HepG2 (cell line): ENCODE measurements at regions not wholly inside any gene's neighbourhood (a gene's known extent, or its start where the extent isn't known, plus 50 kb on each side); places are given as distances from the start of the nearest gene placed in this dataset.

Experiments used
- ARID2 ChIP-seq: sonication (generic); formaldehyde crosslinking; IDR thresholded peaks from 2 replicates; pipeline ENCODE4 v1.8.1; 2022; ENCODE audit warnings: mild to moderate bottlenecking, missing genetic modification reagents, borderline replicate concordance
- CCAR2 ChIP-seq: fragments of 200-400 bp; formaldehyde crosslinking; optimal IDR thresholded peaks from 2 replicates; pipeline ENCODE3; 2018; ENCODE audit warnings: low read depth, mild to moderate bottlenecking, low read length, moderate library complexity
- ELF3 ChIP-seq: IDR thresholded peaks from 2 replicates; pipeline ENCODE4 v1.6.1; 2016; ENCODE audit warnings: missing genetic modification reagents, missing compliant biosample characterization
- GATAD1 ChIP-seq: IDR thresholded peaks from 2 replicates; pipeline ENCODE4 v1.6.1; 2016; ENCODE audit warnings: missing genetic modification reagents, missing compliant biosample characterization
- KAT8 ChIP-seq: IDR thresholded peaks from 2 replicates; pipeline ENCODE4 v1.6.1; 2016; ENCODE audit warnings: missing genetic modification reagents, missing compliant biosample characterization
- KDM3A ChIP-seq: IDR thresholded peaks from 2 replicates; pipeline ENCODE4 v1.6.1; 2018; ENCODE audit warnings: low read depth, missing compliant biosample characterization
- LCORL ChIP-seq, 2 experiments: fragments of 450-650 bp in 1 of 2; sonication (generic) in 1 of 2; formaldehyde crosslinking in 1 of 2; IDR thresholded peaks; 2 replicates each; pipeline versions ENCODE4 v1.5.0 to v1.6.1; 2017 to 2020; ENCODE audit warnings: antibody characterized with exemption in 1 of 2, missing genetic modification reagents in 1 of 2
- MIXL1 ChIP-seq: IDR thresholded peaks from 2 replicates; pipeline ENCODE4 v1.6.1; 2016
- NCOA2 ChIP-seq: sonication (generic); formaldehyde crosslinking; IDR thresholded peaks from 2 replicates; pipeline ENCODE4 v1.8.0; 2022; ENCODE audit warnings: inconsistent platforms
- NFYB ChIP-seq: sonication (generic); formaldehyde crosslinking; IDR thresholded peaks from 2 replicates; pipeline ENCODE4 v1.4.0; 2020; ENCODE audit warnings: missing genetic modification reagents
- PHF5A ChIP-seq: IDR thresholded peaks from one replicate; pipeline ENCODE4 v1.6.1; 2018; ENCODE audit warnings: low read depth, missing genetic modification reagents; ENCODE audit not compliant: unreplicated experiment
- RAD21 ChIP-seq: fragments of 450-650 bp; formaldehyde crosslinking; IDR thresholded peaks from 2 replicates; pipeline ENCODE4 v1.5.0; 2020; ENCODE audit warnings: mild to moderate bottlenecking
- SAP130 ChIP-seq: IDR thresholded peaks from 2 replicates; pipeline ENCODE4 v1.6.1; 2016; ENCODE audit warnings: low read depth
- THAP11 ChIP-seq: IDR thresholded peaks from 2 replicates; pipeline ENCODE4 v1.6.1; 2016; ENCODE audit warnings: missing biosample characterization, missing genetic modification reagents
- ZBTB21 ChIP-seq: sonication (generic); formaldehyde crosslinking; IDR thresholded peaks from 2 replicates; pipeline ENCODE4 v1.4.0; 2020; ENCODE audit warnings: missing genetic modification reagents
- ZMYM4 ChIP-seq: sonication (generic); formaldehyde crosslinking; IDR thresholded peaks from 2 replicates; pipeline ENCODE4 v1.8.1; 2023; ENCODE audit warnings: mild to moderate bottlenecking, missing genetic modification reagents
- ZNF3 ChIP-seq: IDR thresholded peaks from 2 replicates; pipeline ENCODE4 v1.7.0; 2017; ENCODE audit warnings: inconsistent platforms
- ZNF776 ChIP-seq: sonication (generic); formaldehyde crosslinking; IDR thresholded peaks from 2 replicates; pipeline ENCODE4 v1.4.0; 2020; ENCODE audit warnings: mild to moderate bottlenecking, missing genetic modification reagents
- TF ChIP-seq, protein P1 (sequence below): sonication (generic); formaldehyde crosslinking; IDR thresholded peaks from 2 replicates; pipeline ENCODE4 v1.4.0; 2020; ENCODE audit warnings: mild to moderate bottlenecking, missing genetic modification reagents
- TF ChIP-seq, protein P2 (sequence below): IDR thresholded peaks from 2 replicates; pipeline ENCODE4 v1.6.1; 2016; ENCODE audit warnings: missing compliant biosample characterization, missing genetic modification reagents, borderline replicate concordance
- TF ChIP-seq, protein P3 (sequence below): sonication (generic); formaldehyde crosslinking; conservative IDR thresholded peaks from 2 replicates; pipeline ENCODE4 v1.4.0; 2020; ENCODE audit warnings: mild to moderate bottlenecking, missing genetic modification reagents, moderate library complexity
- TF ChIP-seq, protein P4 (sequence below): sonication (generic); formaldehyde crosslinking; IDR thresholded peaks from 2 replicates; pipeline ENCODE4 v1.4.0; 2020; ENCODE audit warnings: missing genetic modification reagents, borderline replicate concordance

DNA sequence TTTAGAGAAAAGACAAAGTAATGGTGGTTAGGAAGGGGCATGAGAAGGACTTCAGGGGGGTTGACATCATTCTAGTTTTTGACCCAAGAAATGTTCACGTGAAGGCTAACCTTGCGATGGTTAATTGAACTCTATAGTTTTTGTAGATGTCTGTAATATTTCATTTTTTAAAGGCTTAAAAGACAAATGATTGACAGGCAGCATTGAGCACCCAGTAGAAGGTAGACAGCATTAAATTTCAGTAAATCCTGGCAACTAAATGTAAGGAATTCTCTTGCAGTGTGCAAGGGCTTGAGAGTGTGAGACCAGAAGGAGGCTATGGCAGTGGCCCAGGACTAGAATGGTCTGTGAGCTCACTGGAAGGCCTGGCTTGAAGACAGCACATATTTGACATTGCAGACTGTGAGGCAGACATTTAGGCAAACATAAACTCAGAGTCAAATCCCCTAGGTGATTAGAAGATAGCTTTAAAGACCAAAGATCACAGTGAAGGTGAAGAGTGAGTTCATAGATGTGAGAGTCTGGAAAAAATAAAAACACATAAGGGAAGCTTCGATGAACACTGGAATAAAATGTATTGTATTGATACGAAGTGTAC, 100.1 kb upstream of the MAP4K4 start (continued):
- 0 out of 2 replicates have a peak, but pooled peaks have one; percentile 35 for TF ChIP-seq ELF3 (CRISPR knock-in tag)
- TF ChIP-seq ZNF3 (CRISPR knock-in tag), result no peak
- no peak for TF ChIP-seq ARID2
- TF ChIP-seq NFYB (CRISPR knock-in tag), result no peak
- TF ChIP-seq PHF5A (CRISPR knock-in tag), result no peak
- no peak for TF ChIP-seq LCORL (IDR thresholded peaks at IDR 0.05)
- TF ChIP-seq LCORL (CRISPR knock-in tag; IDR thresholded peaks at IDR 0.05), result peak; percentile 72
- TF ChIP-seq KAT8, result peak; percentile 43; the same call in 1 of the 2 replicates
- 0 out of 2 replicates have a peak, but pooled peaks have one; percentile 13 for TF ChIP-seq THAP11
- TF ChIP-seq, protein P1, sequence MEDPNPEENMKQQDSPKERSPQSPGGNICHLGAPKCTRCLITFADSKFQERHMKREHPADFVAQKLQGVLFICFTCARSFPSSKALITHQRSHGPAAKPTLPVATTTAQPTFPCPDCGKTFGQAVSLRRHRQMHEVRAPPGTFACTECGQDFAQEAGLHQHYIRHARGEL (CRISPR knock-in tag), result no peak
- 0 out of 2 replicates have a peak, but pooled peaks have one; percentile 29 for TF ChIP-seq KDM3A
- TF ChIP-seq NCOA2 (CRISPR knock-in tag), result 0 out of 2 replicates have a peak, but pooled peaks have one; percentile 48
- TF ChIP-seq CCAR2, result no peak
- 0 out of 2 replicates have a peak, but pooled peaks have one; percentile 49 for TF ChIP-seq ZBTB21 (CRISPR knock-in tag)
- TF ChIP-seq, protein P2, sequence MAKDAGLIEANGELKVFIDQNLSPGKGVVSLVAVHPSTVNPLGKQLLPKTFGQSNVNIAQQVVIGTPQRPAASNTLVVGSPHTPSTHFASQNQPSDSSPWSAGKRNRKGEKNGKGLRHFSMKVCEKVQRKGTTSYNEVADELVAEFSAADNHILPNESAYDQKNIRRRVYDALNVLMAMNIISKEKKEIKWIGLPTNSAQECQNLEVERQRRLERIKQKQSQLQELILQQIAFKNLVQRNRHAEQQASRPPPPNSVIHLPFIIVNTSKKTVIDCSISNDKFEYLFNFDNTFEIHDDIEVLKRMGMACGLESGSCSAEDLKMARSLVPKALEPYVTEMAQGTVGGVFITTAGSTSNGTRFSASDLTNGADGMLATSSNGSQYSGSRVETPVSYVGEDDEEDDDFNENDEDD (CRISPR knock-in tag), result no peak
- 0 out of 2 replicates have a peak, but pooled peaks have one; percentile 21 for TF ChIP-seq RAD21 (CRISPR knock-in tag)
- TF ChIP-seq, protein P3, sequence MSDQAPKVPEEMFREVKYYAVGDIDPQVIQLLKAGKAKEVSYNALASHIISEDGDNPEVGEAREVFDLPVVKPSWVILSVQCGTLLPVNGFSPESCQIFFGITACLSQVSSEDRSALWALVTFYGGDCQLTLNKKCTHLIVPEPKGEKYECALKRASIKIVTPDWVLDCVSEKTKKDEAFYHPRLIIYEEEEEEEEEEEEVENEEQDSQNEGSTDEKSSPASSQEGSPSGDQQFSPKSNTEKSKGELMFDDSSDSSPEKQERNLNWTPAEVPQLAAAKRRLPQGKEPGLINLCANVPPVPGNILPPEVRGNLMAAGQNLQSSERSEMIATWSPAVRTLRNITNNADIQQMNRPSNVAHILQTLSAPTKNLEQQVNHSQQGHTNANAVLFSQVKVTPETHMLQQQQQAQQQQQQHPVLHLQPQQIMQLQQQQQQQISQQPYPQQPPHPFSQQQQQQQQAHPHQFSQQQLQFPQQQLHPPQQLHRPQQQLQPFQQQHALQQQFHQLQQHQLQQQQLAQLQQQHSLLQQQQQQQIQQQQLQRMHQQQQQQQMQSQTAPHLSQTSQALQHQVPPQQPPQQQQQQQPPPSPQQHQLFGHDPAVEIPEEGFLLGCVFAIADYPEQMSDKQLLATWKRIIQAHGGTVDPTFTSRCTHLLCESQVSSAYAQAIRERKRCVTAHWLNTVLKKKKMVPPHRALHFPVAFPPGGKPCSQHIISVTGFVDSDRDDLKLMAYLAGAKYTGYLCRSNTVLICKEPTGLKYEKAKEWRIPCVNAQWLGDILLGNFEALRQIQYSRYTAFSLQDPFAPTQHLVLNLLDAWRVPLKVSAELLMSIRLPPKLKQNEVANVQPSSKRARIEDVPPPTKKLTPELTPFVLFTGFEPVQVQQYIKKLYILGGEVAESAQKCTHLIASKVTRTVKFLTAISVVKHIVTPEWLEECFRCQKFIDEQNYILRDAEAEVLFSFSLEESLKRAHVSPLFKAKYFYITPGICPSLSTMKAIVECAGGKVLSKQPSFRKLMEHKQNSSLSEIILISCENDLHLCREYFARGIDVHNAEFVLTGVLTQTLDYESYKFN (CRISPR knock-in tag), result peak; percentile 77
- TF ChIP-seq, protein P4, sequence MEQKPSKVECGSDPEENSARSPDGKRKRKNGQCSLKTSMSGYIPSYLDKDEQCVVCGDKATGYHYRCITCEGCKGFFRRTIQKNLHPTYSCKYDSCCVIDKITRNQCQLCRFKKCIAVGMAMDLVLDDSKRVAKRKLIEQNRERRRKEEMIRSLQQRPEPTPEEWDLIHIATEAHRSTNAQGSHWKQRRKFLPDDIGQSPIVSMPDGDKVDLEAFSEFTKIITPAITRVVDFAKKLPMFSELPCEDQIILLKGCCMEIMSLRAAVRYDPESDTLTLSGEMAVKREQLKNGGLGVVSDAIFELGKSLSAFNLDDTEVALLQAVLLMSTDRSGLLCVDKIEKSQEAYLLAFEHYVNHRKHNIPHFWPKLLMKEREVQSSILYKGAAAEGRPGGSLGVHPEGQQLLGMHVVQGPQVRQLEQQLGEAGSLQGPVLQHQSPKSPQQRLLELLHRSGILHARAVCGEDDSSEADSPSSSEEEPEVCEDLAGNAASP (CRISPR knock-in tag), result peak; percentile 51; the same call in 1 of the 2 replicates
- TF ChIP-seq ZMYM4 (CRISPR knock-in tag), result 0 out of 2 replicates have a peak, but pooled peaks have one; percentile 41
- TF ChIP-seq ZNF776 (CRISPR knock-in tag), result no peak
- TF ChIP-seq SAP130 (CRISPR knock-in tag), result peak; percentile 71
- TF ChIP-seq MIXL1 (CRISPR knock-in tag), result 0 out of 2 replicates have a peak, but pooled peaks have one; percentile 33
- TF ChIP-seq GATAD1, result peak; percentile 25; the same call in 1 of the 2 replicates
